ENCODE measurements at regions not wholly inside any gene's neighbourhood (a gene's known extent, or its start where the extent isn't known, plus 50 kb on each side); places are given as distances from the start of the nearest gene placed in this dataset.

GRCh38 chr1:100607628-100608240 is 69.8 kb downstream of the GPR88 start:
- 88% methylated on average over 1 of the region's 1 CpG for WGBS
- no peaks in the 10 kb centered on the region for H3K4me1 ChIP-seq
- no peak overlapping the region for H3K4me3 ChIP-seq
- H3K36me3 ChIP-seq, result no peaks in the 10 kb centered on the region
- DNase-seq (ENCODE audit: low spot score in 2 of 2), result no peak
- no peaks in the 10 kb centered on the region for H3K9me3 ChIP-seq
- no peak for TF ChIP-seq POLR2AphosphoS5 (IDR thresholded peaks at IDR 0.05)
- no peak for TF ChIP-seq EP300 (IDR thresholded peaks at IDR 0.05)
- no peak for TF ChIP-seq CTCF (IDR thresholded peaks at IDR 0.05)
- TF ChIP-seq POLR2A (IDR thresholded peaks at IDR 0.05), result no peak
- no peaks in the 10 kb centered on the region for H3K27me3 ChIP-seq
- no peak overlapping the region for H3K27ac ChIP-seq

GRCh38 chr1:100609849-100610248 is 71.9 kb downstream of the GPR88 start:
- no peaks in the 10 kb centered on the region for H3K27me3 ChIP-seq
- H3K27ac ChIP-seq, result no peak overlapping the region
- no peaks in the 10 kb centered on the region for H3K36me3 ChIP-seq
- no peaks in the 10 kb centered on the region for H3K9me3 ChIP-seq
- TF ChIP-seq EP300 (IDR thresholded peaks at IDR 0.05), result no peak
- TF ChIP-seq CTCF (IDR thresholded peaks at IDR 0.05), result no peak
- TF ChIP-seq POLR2AphosphoS5 (IDR thresholded peaks at IDR 0.05), result no peak
- no peak for TF ChIP-seq POLR2A (IDR thresholded peaks at IDR 0.05)
- WGBS, result 89% methylated on average over 3 of the region's 3 CpGs
- H3K4me1 ChIP-seq, result no peaks in the 10 kb centered on the region
- no peak for DNase-seq (ENCODE audit: low spot score in 2 of 2)
- H3K4me3 ChIP-seq, result no peak overlapping the region

GRCh38 chr1:100611086-100611485 is 73.1 kb downstream of the GPR88 start:
- Histone ChIP-seq H3K27me3 (no peaks in the 10 kb centered on the region), H3K36me3 (no peaks in the 10 kb centered on the region), H3K4me3 (no peak overlapping the region), H3K27ac (no peak overlapping the region), H3K9me3 (no peaks in the 10 kb centered on the region), H3K4me1 (no peaks in the 10 kb centered on the region)
- TF ChIP-seq EP300 (IDR thresholded peaks at IDR 0.05) (no peak), POLR2A (IDR thresholded peaks at IDR 0.05) (no peak), POLR2AphosphoS5 (IDR thresholded peaks at IDR 0.05) (no peak)
- 56% methylated on average over 3 of the region's 3 CpGs for WGBS
- no peak for DNase-seq (ENCODE audit: low spot score in 2 of 2)

- no peak for TF ChIP-seq CTCF (IDR thresholded peaks at IDR 0.05)
- no peak for TF ChIP-seq EP300 (IDR thresholded peaks at IDR 0.05)
- TF ChIP-seq POLR2A (IDR thresholded peaks at IDR 0.05), result no peak
- TF ChIP-seq POLR2AphosphoS5 (IDR thresholded peaks at IDR 0.05), result no peak
- H3K27me3 ChIP-seq, result no peaks in the 10 kb centered on the region
- no peak overlapping the region for H3K4me3 ChIP-seq
- H3K9me3 ChIP-seq, result no peaks in the 10 kb centered on the region
- no peaks in the 10 kb centered on the region for H3K4me1 ChIP-seq
- no peak overlapping the region for H3K27ac ChIP-seq
- DNase-seq (ENCODE audit: low spot score in 2 of 2), result no peak
- WGBS, result 71% methylated on average over 3 of the region's 3 CpGs
- no peaks in the 10 kb centered on the region for H3K36me3 ChIP-seq
These were observed 74.6 kb downstream of the GPR88 start for GRCh38 chr1:100612540-100612939.

GRCh38 chr1:100613817-100614559 is 76.0 kb downstream of the GPR88 start:
- Histone ChIP-seq H3K27ac (no peak overlapping the region), H3K27me3 (no peaks in the 10 kb centered on the region), H3K36me3 (no peaks in the 10 kb centered on the region), H3K4me3 (no peak overlapping the region), H3K4me1 (no peaks in the 10 kb centered on the region), H3K9me3 (no peaks in the 10 kb centered on the region)
- WGBS, result 82% methylated on average over 2 of the region's 3 CpGs
- DNase-seq (ENCODE audit: low spot score in 2 of 2), result no peak
- TF ChIP-seq EP300 (IDR thresholded peaks at IDR 0.05) (no peak), CTCF (IDR thresholded peaks at IDR 0.05) (no peak), POLR2AphosphoS5 (IDR thresholded peaks at IDR 0.05) (no peak), POLR2A (IDR thresholded peaks at IDR 0.05) (no peak)
